SU-DHL-6 (cell line): ENCODE measurements at regions not wholly inside any gene's neighbourhood (a gene's known extent, or its start where the extent isn't known, plus 50 kb on each side); places are given as distances from the start of the nearest gene placed in this dataset.

ENCODE experiments used
- H2AFZ ChIP-seq: fragments of 200-600 bp; sonication (generic); 2 replicates; pipeline ENCODE4 v1.6.1; 2014; ENCODE audit warnings: low read depth, mild to moderate bottlenecking, moderate library complexity, mixed read lengths, antibody characterized with exemption, low read length; ENCODE audit not compliant: severe bottlenecking
- H3F3A ChIP-seq: fragments of 200-600 bp; shearing (Covaris generic); 2 replicates; pipeline ENCODE4 v1.6.0; 2016; ENCODE audit warnings: antibody characterized with exemption, mild to moderate bottlenecking; ENCODE audit not compliant: insufficient read depth
- H3K27ac ChIP-seq: fragments of 200-600 bp; sonication (generic); 2 replicates; pipeline ENCODE4 v1.5.1; 2016; ENCODE audit warnings: low read depth, mild to moderate bottlenecking, low read length, moderate library complexity, mixed read lengths
- H3K27me3 ChIP-seq: fragments of 200-600 bp; sonication (generic), shearing (Covaris generic); 2 replicates; pipeline ENCODE4 v1.6.0; 2014; ENCODE audit warnings: mild to moderate bottlenecking, low read length
- H3K36me3 ChIP-seq: fragments of 200-600 bp; sonication (generic); 2 replicates; pipeline ENCODE4 v1.6.1; 2014; ENCODE audit warnings: mild to moderate bottlenecking, low read length, mixed read lengths
- H3K4me2 ChIP-seq: fragments of 300-600, 200-600 bp; shearing (Covaris generic), sonication (generic); 2 replicates; pipeline ENCODE4 v1.6.0; 2014; ENCODE audit warnings: low read length, low read depth, mild to moderate bottlenecking; ENCODE audit not compliant: poor library complexity, severe bottlenecking
- H3K4me3 ChIP-seq: fragments of 200-600 bp; sonication (generic); 2 replicates; pipeline ENCODE4 v1.5.1; 2014; ENCODE audit warnings: antibody characterized with exemption, low read length, mild to moderate bottlenecking, mixed read lengths; ENCODE audit not compliant: insufficient read depth, poor library complexity, severe bottlenecking
- H3K79me2 ChIP-seq: fragments of 200-600 bp; sonication (generic); 2 replicates; pipeline ENCODE4 v1.6.1; 2014; ENCODE audit warnings: mild to moderate bottlenecking, low read length, moderate library complexity; ENCODE audit not compliant: insufficient read depth
- H3K9ac ChIP-seq: fragments of 200-600 bp; sonication (generic); 2 replicates; pipeline ENCODE4 v1.7.0; 2014; ENCODE audit warnings: mild to moderate bottlenecking, low read length
- H3K9me2 ChIP-seq: fragments of 200-600 bp; sonication (generic); replicated peaks from 2 replicates; pipeline ENCODE4 v1.6.1; 2014; ENCODE audit warnings: low read length; ENCODE audit not compliant: insufficient read depth
- H3K9me3 ChIP-seq: fragments of 200-600 bp; sonication (generic); 2 replicates; pipeline ENCODE4 v1.6.1; 2014; ENCODE audit warnings: low read length, mixed read lengths; ENCODE audit not compliant: insufficient read depth
- H4K20me1 ChIP-seq: fragments of 200-600 bp; sonication (generic); 2 replicates; pipeline ENCODE4 v1.6.1; 2014; ENCODE audit warnings: low read depth, mild to moderate bottlenecking, antibody characterized with exemption, low read length, moderate library complexity, mixed read lengths
- EZH2phosphoT487 ChIP-seq: fragments of 200-600 bp; sonication (generic), shearing (Covaris generic); conservative IDR thresholded peaks from 2 replicates; pipeline ENCODE4 v1.6.1; 2018; ENCODE audit warnings: mild to moderate bottlenecking, antibody characterized with exemption, low read length, moderate library complexity, mixed read lengths
- TF ChIP-seq, protein P1 (sequence below): fragments of 200-600 bp; sonication (generic); IDR thresholded peaks from one replicate; pipeline ENCODE4 v1.5.1; 2017; ENCODE audit warnings: antibody characterized with exemption, mild to moderate bottlenecking, low read length, moderate library complexity; ENCODE audit not compliant: insufficient read depth, poor library complexity, severe bottlenecking

DNA sequence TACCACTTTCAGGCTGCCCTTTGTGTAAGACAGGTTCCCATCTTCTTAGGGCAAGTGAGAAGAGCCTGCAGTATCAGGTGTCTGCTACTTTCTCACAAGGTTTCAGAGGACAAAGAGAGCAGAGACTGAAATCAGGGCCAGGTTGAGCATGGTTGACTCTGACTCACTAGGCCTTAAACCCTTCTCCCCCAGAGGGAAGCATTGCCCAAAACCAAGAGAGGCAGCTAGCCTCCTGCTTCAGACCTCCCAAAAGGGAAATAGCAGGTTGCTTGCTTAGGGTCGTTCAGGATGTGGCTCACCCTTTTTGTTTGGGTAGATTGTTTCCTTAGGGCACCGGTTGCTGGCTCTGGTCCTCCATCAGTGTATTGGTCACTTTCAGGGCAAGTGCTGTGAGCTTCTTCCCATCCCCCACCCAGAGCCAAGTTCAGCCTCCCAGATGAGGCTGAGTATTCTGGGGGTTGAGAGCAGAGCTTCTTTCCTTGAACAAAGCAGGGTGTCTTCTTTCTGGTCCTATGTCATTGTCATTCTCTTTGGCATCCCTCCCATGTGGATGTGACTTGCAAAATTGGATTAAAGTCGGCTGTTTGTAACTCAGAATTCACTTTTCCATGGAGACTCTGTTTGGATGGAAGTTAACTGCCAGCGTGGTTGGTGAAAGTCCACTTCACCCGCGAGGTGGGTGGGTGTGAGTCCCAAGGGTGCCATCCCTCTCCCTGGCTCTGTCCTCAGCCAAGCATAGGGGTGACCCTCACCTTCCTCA, 55.5 kb upstream of the GALNT2 start:
- H3K9me2 ChIP-seq, result no peaks in the 10 kb centered on the region
- H2AFZ ChIP-seq, result no peak overlapping the region
- no peak overlapping the region for H3K9ac ChIP-seq

DNA sequence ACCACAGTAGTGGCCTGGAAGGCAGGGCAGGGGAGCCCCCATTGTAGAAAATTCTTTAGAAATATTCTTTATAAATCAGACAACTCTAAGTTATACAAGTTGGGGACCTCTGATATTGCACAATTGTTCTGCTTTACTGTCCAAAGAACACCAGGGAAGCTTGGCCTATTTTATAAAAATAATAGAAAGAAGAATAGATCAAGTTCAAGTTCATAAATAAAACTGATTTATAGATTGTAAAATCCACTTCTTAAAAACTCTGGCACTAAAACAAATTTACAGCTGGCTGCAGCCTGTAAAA, 55.0 kb upstream of the GALNT2 start:
- H4K20me1 ChIP-seq, result no peaks in the 10 kb centered on the region
- no peak overlapping the region for H3K27ac ChIP-seq
- no peak for TF ChIP-seq EZH2phosphoT487
- TF ChIP-seq, protein P1, sequence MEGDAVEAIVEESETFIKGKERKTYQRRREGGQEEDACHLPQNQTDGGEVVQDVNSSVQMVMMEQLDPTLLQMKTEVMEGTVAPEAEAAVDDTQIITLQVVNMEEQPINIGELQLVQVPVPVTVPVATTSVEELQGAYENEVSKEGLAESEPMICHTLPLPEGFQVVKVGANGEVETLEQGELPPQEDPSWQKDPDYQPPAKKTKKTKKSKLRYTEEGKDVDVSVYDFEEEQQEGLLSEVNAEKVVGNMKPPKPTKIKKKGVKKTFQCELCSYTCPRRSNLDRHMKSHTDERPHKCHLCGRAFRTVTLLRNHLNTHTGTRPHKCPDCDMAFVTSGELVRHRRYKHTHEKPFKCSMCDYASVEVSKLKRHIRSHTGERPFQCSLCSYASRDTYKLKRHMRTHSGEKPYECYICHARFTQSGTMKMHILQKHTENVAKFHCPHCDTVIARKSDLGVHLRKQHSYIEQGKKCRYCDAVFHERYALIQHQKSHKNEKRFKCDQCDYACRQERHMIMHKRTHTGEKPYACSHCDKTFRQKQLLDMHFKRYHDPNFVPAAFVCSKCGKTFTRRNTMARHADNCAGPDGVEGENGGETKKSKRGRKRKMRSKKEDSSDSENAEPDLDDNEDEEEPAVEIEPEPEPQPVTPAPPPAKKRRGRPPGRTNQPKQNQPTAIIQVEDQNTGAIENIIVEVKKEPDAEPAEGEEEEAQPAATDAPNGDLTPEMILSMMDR, result no peak
- no peak overlapping the region for H3K4me3 ChIP-seq
- no peaks in the 10 kb centered on the region for H3K36me3 ChIP-seq
- H3F3A ChIP-seq, result no peaks in the 10 kb centered on the region
- no peak overlapping the region for H2AFZ ChIP-seq
- H3K9me3 ChIP-seq, result no peaks in the 10 kb centered on the region
- no peaks in the 10 kb centered on the region for H3K9me2 ChIP-seq
- no peak overlapping the region for H3K4me2 ChIP-seq
- no peaks in the 10 kb centered on the region for H3K79me2 ChIP-seq
- no peaks in the 10 kb centered on the region for H3K27me3 ChIP-seq
- no peak overlapping the region for H3K9ac ChIP-seq

More for the DNA sequence above, 55.5 kb upstream of the GALNT2 start:
- Histone ChIP-seq H3K79me2 (no peaks in the 10 kb centered on the region), H3K4me3 (no peak overlapping the region), H3K9me3 (no peaks in the 10 kb centered on the region), H3K36me3 (no peaks in the 10 kb centered on the region), H4K20me1 (no peaks in the 10 kb centered on the region), H3F3A (no peaks in the 10 kb centered on the region), H3K27me3 (no peaks in the 10 kb centered on the region), H3K4me2 (no peak overlapping the region), H3K27ac (no peak overlapping the region)
- no peak for TF ChIP-seq EZH2phosphoT487

DNA sequence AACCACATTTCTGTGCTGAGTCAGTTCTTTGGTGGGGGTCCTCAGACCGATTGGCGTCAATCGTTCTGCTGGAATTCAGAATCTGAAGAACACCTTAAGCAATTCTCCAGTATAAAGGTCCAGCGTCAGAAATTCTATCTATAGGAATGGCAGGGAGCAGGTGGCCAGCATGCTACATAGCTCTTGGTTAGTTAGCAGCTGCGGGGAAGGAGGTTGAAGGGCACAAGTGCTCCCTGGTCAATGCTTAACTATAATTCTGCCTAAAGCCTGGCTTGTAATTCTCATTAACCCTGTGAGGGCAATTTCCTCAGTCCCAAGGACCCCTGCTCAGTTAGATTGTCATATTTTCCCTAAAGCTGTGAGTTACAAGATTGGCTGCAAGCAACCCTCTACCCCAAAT, 54.3 kb upstream of the GALNT2 start:
- Histone ChIP-seq H3K79me2 (no peaks in the 10 kb centered on the region), H3F3A (no peaks in the 10 kb centered on the region)

DNA sequence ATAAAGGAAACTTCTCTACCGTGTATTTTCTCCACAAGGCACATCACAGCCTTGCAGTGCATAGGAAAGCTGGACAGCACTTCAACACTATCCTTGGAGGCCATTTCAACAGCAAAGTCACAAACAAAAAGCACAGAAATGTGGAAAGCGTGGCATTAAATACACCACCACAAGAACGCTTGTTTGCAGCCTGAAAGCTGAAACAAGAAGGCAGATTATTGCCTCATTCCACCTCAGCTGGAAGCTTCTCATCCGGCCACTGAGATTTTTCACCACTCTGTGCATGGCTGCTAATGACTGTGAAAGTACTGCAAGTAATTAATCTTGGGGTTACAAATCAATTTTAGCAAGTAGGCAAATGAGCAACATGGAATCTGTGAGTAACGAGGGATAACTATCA, 50.9 kb upstream of the GALNT2 start:
- Histone ChIP-seq H3K27me3 (no peaks in the 10 kb centered on the region), H2AFZ (no peak overlapping the region), H3K36me3 (no peaks in the 10 kb centered on the region), H3K9me2 (no peaks in the 10 kb centered on the region), H3K4me2 (no peak overlapping the region), H3K9me3 (no peaks in the 10 kb centered on the region), H3F3A (no peaks in the 10 kb centered on the region), H3K27ac (no peak overlapping the region), H4K20me1 (no peaks in the 10 kb centered on the region), H3K4me3 (no peak overlapping the region), H3K79me2 (no peaks in the 10 kb centered on the region), H3K9ac (no peak overlapping the region)
- TF ChIP-seq, protein P1, result no peak
- no peak for TF ChIP-seq EZH2phosphoT487

More for the DNA sequence above, 54.3 kb upstream of the GALNT2 start:
- Histone ChIP-seq H2AFZ (no peak overlapping the region), H4K20me1 (no peaks in the 10 kb centered on the region), H3K9me3 (no peaks in the 10 kb centered on the region), H3K36me3 (no peaks in the 10 kb centered on the region), H3K4me3 (no peak overlapping the region), H3K9me2 (no peaks in the 10 kb centered on the region), H3K9ac (no peak overlapping the region), H3K27ac (no peak overlapping the region), H3K4me2 (no peak overlapping the region), H3K27me3 (no peaks in the 10 kb centered on the region)
- TF ChIP-seq EZH2phosphoT487, result no peak
- TF ChIP-seq, protein P1, result no peak
